ENCODE measurements at regions not wholly inside any gene's neighbourhood (a gene's known extent, or its start where the extent isn't known, plus 50 kb on each side); places are given as distances from the start of the nearest gene placed in this dataset.

- no peaks in the 10 kb centered on the region for H3K4me1 ChIP-seq (ENCODE audit: control insufficient read depth in 1 of 2, insufficient read depth in 2 of 2, low read length in 2 of 2)
- no peak overlapping the region for H3K27ac ChIP-seq (ENCODE audit: low read depth, low read length)
- H3K9me3 ChIP-seq (ENCODE audit: control insufficient read depth in 1 of 2, low read length in 2 of 2) = no peaks in the 10 kb centered on the region
Measured at GRCh38 chr4:100852326-100852725, 334.5 kb upstream of the EMCN start.

GRCh38 chr4:100849319-100849718 is 331.5 kb upstream of the EMCN start:
- no peak overlapping the region for H3K9ac ChIP-seq (ENCODE audit: low read depth in 1 of 2, low read length in 2 of 2)
- no peak overlapping the region for H3K4me3 ChIP-seq (ENCODE audit: low read depth in 1 of 2, low read length in 2 of 2)
- H3K27me3 ChIP-seq (ENCODE audit: control insufficient read depth in 1 of 2, insufficient read depth in 2 of 2, low read length in 2 of 2) = no peaks in the 10 kb centered on the region
- no peaks in the 10 kb centered on the region for H3K4me1 ChIP-seq (ENCODE audit: control insufficient read depth in 1 of 2, insufficient read depth in 2 of 2, low read length in 2 of 2)
- no peak overlapping the region for H3K27ac ChIP-seq (ENCODE audit: low read depth, low read length)
- no peaks in the 10 kb centered on the region for H3K9me3 ChIP-seq (ENCODE audit: control insufficient read depth in 1 of 2, low read length in 2 of 2)
- H3K36me3 ChIP-seq (ENCODE audit: control insufficient read depth in 1 of 2, insufficient read depth in 2 of 2, low read length in 2 of 2) = no peaks in the 10 kb centered on the region

More at GRCh38 chr4:100852326-100852725, 334.5 kb upstream of the EMCN start:
- Histone ChIP-seq H3K4me3 (ENCODE audit: low read depth in 1 of 2, low read length in 2 of 2) (no peak overlapping the region), H3K27me3 (ENCODE audit: control insufficient read depth in 1 of 2, insufficient read depth in 2 of 2, low read length in 2 of 2) (no peaks in the 10 kb centered on the region), H3K9ac (ENCODE audit: low read depth in 1 of 2, low read length in 2 of 2) (no peak overlapping the region), H3K36me3 (ENCODE audit: control insufficient read depth in 1 of 2, insufficient read depth in 2 of 2, low read length in 2 of 2) (no peaks in the 10 kb centered on the region)

- no peaks in the 10 kb centered on the region for H3K36me3 ChIP-seq (ENCODE audit: control insufficient read depth in 1 of 2, insufficient read depth in 2 of 2, low read length in 2 of 2)
- no peaks in the 10 kb centered on the region for H3K27me3 ChIP-seq (ENCODE audit: control insufficient read depth in 1 of 2, insufficient read depth in 2 of 2, low read length in 2 of 2)
- no peak overlapping the region for H3K9ac ChIP-seq (ENCODE audit: low read depth in 1 of 2, low read length in 2 of 2)
- H3K27ac ChIP-seq (ENCODE audit: low read depth, low read length) = no peak overlapping the region
- H3K4me1 ChIP-seq (ENCODE audit: control insufficient read depth in 1 of 2, insufficient read depth in 2 of 2, low read length in 2 of 2) = no peaks in the 10 kb centered on the region
- H3K4me3 ChIP-seq (ENCODE audit: low read depth in 1 of 2, low read length in 2 of 2) = no peak overlapping the region
- no peaks in the 10 kb centered on the region for H3K9me3 ChIP-seq (ENCODE audit: control insufficient read depth in 1 of 2, low read length in 2 of 2)
Measured at GRCh38 chr4:100848841-100849240, 331.0 kb upstream of the EMCN start.

- H3K9me3 ChIP-seq (ENCODE audit: control insufficient read depth in 1 of 2, low read length in 2 of 2) = no peaks in the 10 kb centered on the region
- no peak overlapping the region for H3K27ac ChIP-seq (ENCODE audit: low read depth, low read length)
- H3K4me3 ChIP-seq (ENCODE audit: low read depth in 1 of 2, low read length in 2 of 2) = no peak overlapping the region
- no peaks in the 10 kb centered on the region for H3K36me3 ChIP-seq (ENCODE audit: control insufficient read depth in 1 of 2, insufficient read depth in 2 of 2, low read length in 2 of 2)
- no peaks in the 10 kb centered on the region for H3K4me1 ChIP-seq (ENCODE audit: control insufficient read depth in 1 of 2, insufficient read depth in 2 of 2, low read length in 2 of 2)
- no peaks in the 10 kb centered on the region for H3K27me3 ChIP-seq (ENCODE audit: control insufficient read depth in 1 of 2, insufficient read depth in 2 of 2, low read length in 2 of 2)
- H3K9ac ChIP-seq (ENCODE audit: low read depth in 1 of 2, low read length in 2 of 2) = no peak overlapping the region
Measured at GRCh38 chr4:100843910-100844309, 326.1 kb upstream of the EMCN start.

- Histone ChIP-seq H3K4me1 (ENCODE audit: control insufficient read depth in 1 of 2, insufficient read depth in 2 of 2, low read length in 2 of 2) (no peaks in the 10 kb centered on the region), H3K9me3 (ENCODE audit: control insufficient read depth in 1 of 2, low read length in 2 of 2) (no peaks in the 10 kb centered on the region), H3K27ac (ENCODE audit: low read depth, low read length) (no peak overlapping the region), H3K36me3 (ENCODE audit: control insufficient read depth in 1 of 2, insufficient read depth in 2 of 2, low read length in 2 of 2) (no peaks in the 10 kb centered on the region), H3K9ac (ENCODE audit: low read depth in 1 of 2, low read length in 2 of 2) (no peak overlapping the region), H3K27me3 (ENCODE audit: control insufficient read depth in 1 of 2, insufficient read depth in 2 of 2, low read length in 2 of 2) (no peaks in the 10 kb centered on the region), H3K4me3 (ENCODE audit: low read depth in 1 of 2, low read length in 2 of 2) (no peak overlapping the region)
Measured at GRCh38 chr4:100842856-100843255, 325.0 kb upstream of the EMCN start.

GRCh38 chr4:100841911-100842310 is 324.1 kb upstream of the EMCN start:
- H3K36me3 ChIP-seq (ENCODE audit: control insufficient read depth in 1 of 2, insufficient read depth in 2 of 2, low read length in 2 of 2) = no peaks in the 10 kb centered on the region

GRCh38 chr4:100839712-100840111 is 321.9 kb upstream of the EMCN start:
- no peaks in the 10 kb centered on the region for H3K4me1 ChIP-seq (ENCODE audit: control insufficient read depth in 1 of 2, insufficient read depth in 2 of 2, low read length in 2 of 2)
- no peaks in the 10 kb centered on the region for H3K9me3 ChIP-seq (ENCODE audit: control insufficient read depth in 1 of 2, low read length in 2 of 2)
- no peaks in the 10 kb centered on the region for H3K36me3 ChIP-seq (ENCODE audit: control insufficient read depth in 1 of 2, insufficient read depth in 2 of 2, low read length in 2 of 2)
- no peak overlapping the region for H3K4me3 ChIP-seq (ENCODE audit: low read depth in 1 of 2, low read length in 2 of 2)
- no peak overlapping the region for H3K27ac ChIP-seq (ENCODE audit: low read depth, low read length)
- no peak overlapping the region for H3K9ac ChIP-seq (ENCODE audit: low read depth in 1 of 2, low read length in 2 of 2)
- no peaks in the 10 kb centered on the region for H3K27me3 ChIP-seq (ENCODE audit: control insufficient read depth in 1 of 2, insufficient read depth in 2 of 2, low read length in 2 of 2)

More at GRCh38 chr4:100841911-100842310, 324.1 kb upstream of the EMCN start:
- no peak overlapping the region for H3K4me3 ChIP-seq (ENCODE audit: low read depth in 1 of 2, low read length in 2 of 2)
- no peaks in the 10 kb centered on the region for H3K9me3 ChIP-seq (ENCODE audit: control insufficient read depth in 1 of 2, low read length in 2 of 2)
- no peaks in the 10 kb centered on the region for H3K4me1 ChIP-seq (ENCODE audit: control insufficient read depth in 1 of 2, insufficient read depth in 2 of 2, low read length in 2 of 2)
- no peak overlapping the region for H3K9ac ChIP-seq (ENCODE audit: low read depth in 1 of 2, low read length in 2 of 2)
- H3K27ac ChIP-seq (ENCODE audit: low read depth, low read length) = no peak overlapping the region
- no peaks in the 10 kb centered on the region for H3K27me3 ChIP-seq (ENCODE audit: control insufficient read depth in 1 of 2, insufficient read depth in 2 of 2, low read length in 2 of 2)

- Histone ChIP-seq H3K9ac (ENCODE audit: low read depth in 1 of 2, low read length in 2 of 2) (no peak overlapping the region), H3K27ac (ENCODE audit: low read depth, low read length) (no peak overlapping the region)
Measured at GRCh38 chr4:100838286-100838685, 320.5 kb upstream of the EMCN start.

GRCh38 chr4:100836929-100837328 is 319.1 kb upstream of the EMCN start:
- H3K36me3 ChIP-seq (ENCODE audit: control insufficient read depth in 1 of 2, insufficient read depth in 2 of 2, low read length in 2 of 2) = no peaks in the 10 kb centered on the region
- H3K4me1 ChIP-seq (ENCODE audit: control insufficient read depth in 1 of 2, insufficient read depth in 2 of 2, low read length in 2 of 2) = no peaks in the 10 kb centered on the region
- no peak overlapping the region for H3K4me3 ChIP-seq (ENCODE audit: low read depth in 1 of 2, low read length in 2 of 2)
- H3K9me3 ChIP-seq (ENCODE audit: control insufficient read depth in 1 of 2, low read length in 2 of 2) = no peaks in the 10 kb centered on the region
- H3K27me3 ChIP-seq (ENCODE audit: control insufficient read depth in 1 of 2, insufficient read depth in 2 of 2, low read length in 2 of 2) = no peaks in the 10 kb centered on the region
- no peak overlapping the region for H3K9ac ChIP-seq (ENCODE audit: low read depth in 1 of 2, low read length in 2 of 2)
- no peak overlapping the region for H3K27ac ChIP-seq (ENCODE audit: low read depth, low read length)

More at GRCh38 chr4:100838286-100838685, 320.5 kb upstream of the EMCN start:
- Histone ChIP-seq H3K9me3 (ENCODE audit: control insufficient read depth in 1 of 2, low read length in 2 of 2) (no peaks in the 10 kb centered on the region), H3K4me1 (ENCODE audit: control insufficient read depth in 1 of 2, insufficient read depth in 2 of 2, low read length in 2 of 2) (no peaks in the 10 kb centered on the region), H3K27me3 (ENCODE audit: control insufficient read depth in 1 of 2, insufficient read depth in 2 of 2, low read length in 2 of 2) (no peaks in the 10 kb centered on the region), H3K4me3 (ENCODE audit: low read depth in 1 of 2, low read length in 2 of 2) (no peak overlapping the region), H3K36me3 (ENCODE audit: control insufficient read depth in 1 of 2, insufficient read depth in 2 of 2, low read length in 2 of 2) (no peaks in the 10 kb centered on the region)

- Histone ChIP-seq H3K4me1 (ENCODE audit: control insufficient read depth in 1 of 2, insufficient read depth in 2 of 2, low read length in 2 of 2) (no peaks in the 10 kb centered on the region), H3K27ac (ENCODE audit: low read depth, low read length) (no peak overlapping the region), H3K4me3 (ENCODE audit: low read depth in 1 of 2, low read length in 2 of 2) (no peak overlapping the region)
Measured at GRCh38 chr4:100834616-100835015, 316.8 kb upstream of the EMCN start.

GRCh38 chr4:100833906-100834305 is 316.1 kb upstream of the EMCN start:
- no peaks in the 10 kb centered on the region for H3K9me3 ChIP-seq (ENCODE audit: control insufficient read depth in 1 of 2, low read length in 2 of 2)
- no peak overlapping the region for H3K9ac ChIP-seq (ENCODE audit: low read depth in 1 of 2, low read length in 2 of 2)
- H3K36me3 ChIP-seq (ENCODE audit: control insufficient read depth in 1 of 2, insufficient read depth in 2 of 2, low read length in 2 of 2) = no peaks in the 10 kb centered on the region
- no peak overlapping the region for H3K27ac ChIP-seq (ENCODE audit: low read depth, low read length)
- H3K4me3 ChIP-seq (ENCODE audit: low read depth in 1 of 2, low read length in 2 of 2) = no peak overlapping the region
- no peaks in the 10 kb centered on the region for H3K4me1 ChIP-seq (ENCODE audit: control insufficient read depth in 1 of 2, insufficient read depth in 2 of 2, low read length in 2 of 2)
- H3K27me3 ChIP-seq (ENCODE audit: control insufficient read depth in 1 of 2, insufficient read depth in 2 of 2, low read length in 2 of 2) = no peaks in the 10 kb centered on the region

More at GRCh38 chr4:100834616-100835015, 316.8 kb upstream of the EMCN start:
- Histone ChIP-seq H3K9ac (ENCODE audit: low read depth in 1 of 2, low read length in 2 of 2) (no peak overlapping the region), H3K27me3 (ENCODE audit: control insufficient read depth in 1 of 2, insufficient read depth in 2 of 2, low read length in 2 of 2) (no peaks in the 10 kb centered on the region), H3K9me3 (ENCODE audit: control insufficient read depth in 1 of 2, low read length in 2 of 2) (no peaks in the 10 kb centered on the region), H3K36me3 (ENCODE audit: control insufficient read depth in 1 of 2, insufficient read depth in 2 of 2, low read length in 2 of 2) (no peaks in the 10 kb centered on the region)

Measured in duodenal mucosa (tissue), 2 donors.